GM12875 (cell line): ENCODE measurements at regions not wholly inside any gene's neighbourhood (a gene's known extent, or its start where the extent isn't known, plus 50 kb on each side); places are given as distances from the start of the nearest gene placed in this dataset.

Experiments used
- H3K4me3 ChIP-seq: one replicate; pipeline ENCODE4 v1.5.1; 2011; ENCODE audit warnings: low read depth, low read length, control low read depth
- TF ChIP-seq, protein P1 (sequence below): IDR thresholded peaks from 2 replicates; pipeline ENCODE4 v1.5.1; 2011; ENCODE audit warnings: low read depth, mild to moderate bottlenecking, control low read depth, inconsistent platforms, low read length, moderate library complexity, borderline replicate concordance; ENCODE audit not compliant: insufficient read depth

GRCh38 chr18:38984968-38985367 is 1419.4 kb upstream of the CELF4 start:
- TF ChIP-seq, protein P1, sequence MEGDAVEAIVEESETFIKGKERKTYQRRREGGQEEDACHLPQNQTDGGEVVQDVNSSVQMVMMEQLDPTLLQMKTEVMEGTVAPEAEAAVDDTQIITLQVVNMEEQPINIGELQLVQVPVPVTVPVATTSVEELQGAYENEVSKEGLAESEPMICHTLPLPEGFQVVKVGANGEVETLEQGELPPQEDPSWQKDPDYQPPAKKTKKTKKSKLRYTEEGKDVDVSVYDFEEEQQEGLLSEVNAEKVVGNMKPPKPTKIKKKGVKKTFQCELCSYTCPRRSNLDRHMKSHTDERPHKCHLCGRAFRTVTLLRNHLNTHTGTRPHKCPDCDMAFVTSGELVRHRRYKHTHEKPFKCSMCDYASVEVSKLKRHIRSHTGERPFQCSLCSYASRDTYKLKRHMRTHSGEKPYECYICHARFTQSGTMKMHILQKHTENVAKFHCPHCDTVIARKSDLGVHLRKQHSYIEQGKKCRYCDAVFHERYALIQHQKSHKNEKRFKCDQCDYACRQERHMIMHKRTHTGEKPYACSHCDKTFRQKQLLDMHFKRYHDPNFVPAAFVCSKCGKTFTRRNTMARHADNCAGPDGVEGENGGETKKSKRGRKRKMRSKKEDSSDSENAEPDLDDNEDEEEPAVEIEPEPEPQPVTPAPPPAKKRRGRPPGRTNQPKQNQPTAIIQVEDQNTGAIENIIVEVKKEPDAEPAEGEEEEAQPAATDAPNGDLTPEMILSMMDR = no peak
- H3K4me3 ChIP-seq = no peak overlapping the region

- TF ChIP-seq, protein P1 = no peak
- no peak overlapping the region for H3K4me3 ChIP-seq
These were observed 1416.5 kb upstream of the CELF4 start for GRCh38 chr18:38982072-38982471.

GRCh38 chr18:38981389-38981788 is 1415.8 kb upstream of the CELF4 start:
- H3K4me3 ChIP-seq = no peak overlapping the region
- TF ChIP-seq, protein P1 = no peak

DNA sequence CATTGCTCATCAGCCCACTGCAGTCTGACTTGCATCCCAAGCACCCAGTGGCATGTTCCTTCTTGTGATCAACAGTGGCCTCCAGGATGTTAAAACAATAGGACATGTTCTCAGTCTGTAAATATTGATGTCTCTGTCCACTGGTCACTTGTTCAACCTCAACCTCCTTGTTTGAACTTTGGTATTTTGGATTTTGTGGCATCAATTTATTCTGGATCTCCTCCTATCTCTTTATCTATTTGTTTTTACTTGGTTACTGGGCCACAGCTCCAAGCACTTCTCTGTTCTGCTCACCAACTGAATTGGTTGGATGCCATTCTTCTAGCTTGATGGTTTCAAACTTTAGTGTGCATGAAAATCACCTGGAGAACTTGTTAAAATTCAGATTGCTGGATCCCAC is 1414.8 kb upstream of the CELF4 start:
- no peak overlapping the region for H3K4me3 ChIP-seq
- TF ChIP-seq, protein P1 = no peak

GRCh38 chr18:38972571-38972970 is 1407.0 kb upstream of the CELF4 start:
- TF ChIP-seq, protein P1 = no peak
- H3K4me3 ChIP-seq = no peak overlapping the region

DNA sequence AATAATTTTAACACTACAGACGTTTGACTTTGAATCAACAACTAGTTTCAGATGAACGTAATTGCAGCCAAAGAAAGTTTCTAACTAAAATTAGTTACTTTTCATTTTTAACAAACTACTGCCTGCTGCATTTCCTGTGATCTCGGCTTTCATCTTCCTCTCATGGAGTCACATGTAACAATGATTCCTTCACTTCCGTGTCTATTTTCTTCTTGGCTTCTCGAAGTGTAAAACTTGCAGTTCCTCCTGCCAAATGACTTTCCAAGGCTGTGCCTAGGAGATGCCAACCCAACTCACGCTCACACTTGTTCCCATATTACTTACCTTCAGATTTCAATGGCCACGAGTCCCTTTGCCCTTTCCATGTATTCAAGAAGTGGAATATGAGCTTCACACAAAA is 1406.3 kb upstream of the CELF4 start:
- H3K4me3 ChIP-seq = no peak overlapping the region
- TF ChIP-seq, protein P1 = no peak

GRCh38 chr18:38966841-38967240 is 1401.2 kb upstream of the CELF4 start:
- H3K4me3 ChIP-seq = no peak overlapping the region

More at GRCh38 chr18:38966841-38967240, 1401.2 kb upstream of the CELF4 start:
- TF ChIP-seq, protein P1 = no peak
